Frontal cortex (tissue), 3 donors: ENCODE measurements at regions not wholly inside any gene's neighbourhood (a gene's known extent, or its start where the extent isn't known, plus 50 kb on each side); places are given as distances from the start of the nearest gene placed in this dataset.
"Not testable (repeated sequence)": the region's sequence is repeated elsewhere in the genome, so short reads cannot be mapped to it uniquely, and the experiment has no call there.

Experiments used
- DNase-seq, 2 donors: peaks; one replicate each; pipeline ENCODE4 v3.0.0; 2012; ENCODE audit warnings: low spot score in 2 of 2
- FAIRE-seq: peaks from 2 replicates; lab custom pipeline; 2012; peaks lifted over from hg19 to GRCh38; lab: Jason Lieb, UNC
- donor health status: control.
- donor health status: control.
- donor health status: control.

GRCh38 chr13:69168436-69168835 lies 939.2 kb upstream of the ATXN8OS start:
- DNase-seq (no peak), FAIRE-seq (no peak)

- DNase-seq (no peak), FAIRE-seq (no peak)
Observed at GRCh38 chr13:69155136-69155535, 952.5 kb upstream of the ATXN8OS start.

- FAIRE-seq, result no peak
- no peak for DNase-seq
Observed at GRCh38 chr13:69142101-69142500, 965.5 kb upstream of the ATXN8OS start.

DNA sequence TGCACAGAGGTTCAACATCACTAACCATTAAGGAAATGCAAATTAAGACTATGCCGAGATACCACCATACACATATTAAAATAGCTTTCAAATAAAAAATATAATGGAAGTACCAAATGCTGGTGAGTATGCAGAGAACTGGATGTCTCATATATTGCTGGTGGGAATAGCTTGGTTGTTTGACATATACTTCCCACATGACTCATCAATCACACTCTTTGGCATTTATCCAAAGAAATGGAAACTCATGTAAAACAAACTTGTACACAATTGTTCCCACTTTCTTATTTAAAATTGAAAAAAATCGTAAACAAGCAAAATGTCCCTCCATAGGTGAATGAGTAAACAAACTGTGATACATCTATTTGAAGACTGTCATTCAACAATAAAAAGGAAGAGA lies 982.6 kb upstream of the ATXN8OS start:
- DNase-seq (no peak), FAIRE-seq (no peak)

DNA sequence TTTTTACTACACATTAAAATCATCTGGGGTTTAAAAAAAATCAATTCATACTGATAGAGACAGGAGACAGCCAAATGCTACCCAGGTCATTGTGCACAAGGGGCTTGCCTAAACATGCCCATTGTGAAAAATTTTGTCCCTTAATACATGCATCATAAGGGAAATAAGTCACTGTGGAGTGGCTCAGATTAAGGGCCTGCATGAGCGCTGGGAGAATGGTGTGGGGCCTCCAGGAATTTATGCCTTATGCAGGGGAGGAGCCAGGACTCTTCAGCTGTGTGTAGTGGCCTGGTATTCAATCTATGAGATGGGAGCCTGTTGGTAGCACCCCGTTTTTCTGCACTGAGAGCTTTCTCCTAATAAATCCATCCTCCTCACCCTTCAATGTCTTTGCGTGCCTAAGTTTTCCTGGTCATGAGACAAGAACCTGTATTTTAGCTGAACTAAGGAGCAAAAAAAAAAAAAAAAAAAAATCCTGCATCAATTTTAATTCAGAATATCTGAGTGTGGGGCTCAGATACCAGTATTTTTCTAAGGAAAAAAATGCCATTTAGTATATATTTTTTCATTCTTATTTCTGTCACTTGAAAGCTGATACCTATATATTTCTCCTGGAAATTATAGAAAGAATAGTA lies 997.6 kb upstream of the ATXN8OS start:
- FAIRE-seq, result no peak

DNA sequence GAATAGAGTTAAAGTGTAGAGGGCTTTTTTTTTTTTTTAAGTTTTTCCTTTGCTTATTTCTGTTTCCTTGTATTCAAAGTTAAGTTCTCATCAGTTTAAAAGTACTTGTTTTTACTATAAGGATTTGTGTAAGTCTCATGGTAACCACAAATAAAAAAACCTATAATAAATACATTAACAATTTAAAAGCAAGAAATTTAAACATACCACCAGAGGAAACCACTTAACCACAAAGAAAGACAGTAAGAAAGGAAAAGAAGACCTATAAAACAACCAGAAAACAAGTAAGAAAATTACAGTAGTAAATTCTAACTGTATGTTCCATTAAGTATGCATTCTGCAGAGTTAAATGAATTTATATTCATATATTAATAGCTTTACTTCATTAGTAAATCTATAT lies 999.1 kb upstream of the ATXN8OS start:
- DNase-seq (no peak), FAIRE-seq (no peak)

More for the DNA sequence above, 997.6 kb upstream of the ATXN8OS start:
- DNase-seq, result no peak

DNA sequence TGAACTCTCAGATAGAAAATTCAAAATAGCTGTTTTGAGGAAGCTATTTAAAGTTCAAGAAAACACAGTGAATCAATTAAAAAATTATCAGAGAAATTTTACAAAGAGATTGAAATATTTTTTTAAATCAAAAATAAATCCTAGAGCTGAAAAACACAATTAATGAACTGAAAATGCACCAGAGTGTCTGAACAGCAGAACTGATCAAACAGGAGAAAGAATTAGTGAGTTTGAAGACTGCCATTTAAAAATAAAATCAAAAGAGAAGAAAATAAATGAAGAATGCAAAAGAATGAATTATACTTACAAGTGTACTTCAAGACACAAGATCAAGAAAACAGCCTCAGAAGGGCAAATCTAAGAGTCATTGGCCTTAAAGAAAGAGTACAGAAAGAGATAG lies 1000.2 kb upstream of the ATXN8OS start:
- DNase-seq (no peak), FAIRE-seq (no peak)

- FAIRE-seq (no peak), DNase-seq (no peak)
Observed at GRCh38 chr13:69101841-69102240, 1005.8 kb upstream of the ATXN8OS start.

DNA sequence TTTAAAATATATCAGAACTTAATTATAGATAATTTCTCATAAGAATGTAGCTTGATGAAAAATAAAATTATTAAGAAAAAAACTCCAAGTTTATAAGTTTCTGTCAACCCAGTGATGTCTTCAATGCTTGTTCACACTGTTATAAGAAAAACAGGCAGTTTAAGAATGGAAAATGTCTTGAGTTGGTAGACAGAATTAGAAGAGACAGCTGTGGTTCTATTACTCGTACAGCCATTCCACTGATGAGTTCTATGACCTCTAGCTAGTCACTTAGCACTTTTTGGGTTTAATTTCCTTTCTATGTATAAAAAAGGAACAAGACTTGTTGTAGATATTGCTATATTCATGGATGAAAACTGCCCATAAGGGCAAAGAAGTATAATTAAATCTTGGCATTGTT lies 1013.1 kb upstream of the ATXN8OS start:
- no peak for FAIRE-seq

DNA sequence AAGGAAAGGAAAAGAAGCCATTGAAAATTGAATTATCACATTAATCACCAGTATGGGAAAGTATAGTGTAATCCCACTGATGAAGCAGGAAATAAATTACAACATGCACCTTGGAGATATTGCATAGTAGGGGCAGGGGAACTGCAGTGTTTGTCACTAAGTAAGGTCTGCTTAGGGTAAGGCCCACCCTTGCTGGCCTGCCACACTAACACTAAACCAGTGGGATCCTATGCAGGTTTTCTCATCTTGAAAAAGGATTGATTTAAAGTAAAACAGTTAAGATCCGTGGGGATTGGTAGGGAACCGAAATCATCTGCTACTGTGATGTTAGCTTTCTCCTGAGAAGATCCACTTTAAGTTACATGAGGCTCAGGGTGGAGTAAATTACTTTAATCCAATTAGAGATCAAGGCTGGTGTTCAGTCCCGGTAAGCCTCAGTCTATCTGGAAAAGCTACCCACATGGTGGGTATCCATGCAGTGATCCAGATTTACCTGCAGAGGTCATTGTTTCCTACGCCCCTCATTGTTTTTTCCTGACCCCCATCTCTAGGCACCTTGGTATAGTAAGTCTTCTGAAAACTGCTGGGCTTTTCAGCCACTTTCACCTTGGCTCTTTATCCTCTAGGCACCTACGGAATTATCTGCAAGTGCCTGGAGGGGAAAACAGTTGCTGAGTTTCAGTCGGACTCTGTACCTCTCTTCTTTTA lies 1014.9 kb upstream of the ATXN8OS start:
- DNase-seq, result no peak
- FAIRE-seq, result no peak

More for the DNA sequence above, 1013.1 kb upstream of the ATXN8OS start:
- no peak for DNase-seq

DNA sequence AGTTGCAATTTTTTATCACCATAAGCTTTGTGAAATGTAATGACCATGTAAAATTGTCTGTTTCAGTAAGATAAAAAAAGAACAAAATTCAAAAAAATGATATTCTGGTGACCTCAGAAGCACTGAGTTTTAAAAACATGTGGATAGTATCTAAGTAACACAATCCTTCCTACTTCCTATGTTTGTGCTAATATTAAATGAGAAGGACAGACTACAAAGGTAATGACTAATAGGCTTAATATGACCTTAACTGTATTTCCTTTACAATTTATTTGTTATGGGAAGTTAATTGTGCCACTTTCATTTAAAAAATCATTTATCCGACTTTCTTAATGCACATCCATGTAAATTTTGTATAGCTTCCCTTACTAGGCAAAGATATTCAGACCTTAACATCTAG lies 1030.4 kb upstream of the ATXN8OS start:
- DNase-seq (no peak), FAIRE-seq (no peak)

GRCh38 chr13:69069554-69070133 lies 1038.0 kb upstream of the ATXN8OS start:
- FAIRE-seq (no peak), DNase-seq (no peak)

GRCh38 chr13:69050696-69051095 lies 1056.9 kb upstream of the ATXN8OS start:
- FAIRE-seq, result no peak
- no peak for DNase-seq

DNA sequence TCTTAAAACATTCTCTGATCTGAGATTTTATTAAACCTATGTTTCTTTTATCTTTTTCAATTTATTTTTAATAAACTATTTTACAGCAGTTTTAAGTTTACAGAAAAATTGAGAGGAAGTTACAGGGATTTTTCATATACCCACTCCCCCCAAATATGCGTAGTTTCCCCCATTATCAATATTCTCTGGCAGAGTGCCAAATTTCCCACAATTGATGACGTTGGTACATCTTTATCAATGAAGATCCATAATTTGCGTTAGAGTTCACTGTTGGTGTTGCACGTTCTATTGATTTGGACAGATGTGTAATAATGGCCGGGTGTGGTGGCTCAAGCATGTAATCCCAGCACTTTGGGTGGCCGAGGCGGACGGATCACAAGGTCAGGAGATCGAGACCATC lies 1063.0 kb upstream of the ATXN8OS start:
- DNase-seq (no peak), FAIRE-seq (no peak)

DNA sequence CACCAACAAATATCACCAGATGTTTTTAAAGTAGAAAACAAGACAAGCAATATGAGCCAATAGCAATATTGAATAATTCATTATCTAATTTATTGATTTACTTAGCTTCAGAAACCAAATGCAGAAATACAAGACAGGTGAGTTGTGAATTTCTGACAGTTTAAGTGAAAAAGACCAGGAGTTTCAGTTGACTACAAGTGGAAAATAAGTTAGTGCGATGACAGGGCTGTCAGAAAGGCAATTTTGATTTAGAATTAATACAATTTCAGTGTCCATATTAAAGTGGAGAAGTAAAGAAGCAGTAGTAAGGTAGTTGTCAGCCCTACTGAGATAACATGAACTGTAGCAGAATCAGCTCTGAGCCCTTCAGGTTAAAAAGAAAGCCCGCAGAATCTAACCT lies 1066.7 kb upstream of the ATXN8OS start:
- DNase-seq (no peak), FAIRE-seq (no peak)

DNA sequence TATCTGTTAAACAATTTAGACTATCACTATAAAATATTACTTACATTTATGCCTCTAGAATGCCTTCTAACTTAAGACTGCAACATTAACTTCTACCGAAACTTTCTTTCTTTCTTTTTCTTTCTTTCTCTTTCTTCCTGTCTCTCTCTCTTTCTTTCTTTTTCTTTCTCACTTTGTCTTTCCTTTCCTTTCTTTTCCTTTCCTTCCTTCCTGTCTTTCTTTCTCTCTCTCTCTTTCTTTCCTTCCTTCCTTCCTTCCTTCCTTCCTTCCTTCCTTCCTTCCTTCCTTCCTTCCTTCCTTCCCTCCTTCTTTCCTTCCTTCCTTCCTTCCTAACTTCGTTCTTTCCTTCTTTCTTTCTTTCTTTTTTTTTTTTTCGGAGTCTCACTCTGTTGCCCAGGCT lies 1071.9 kb upstream of the ATXN8OS start:
- FAIRE-seq, result no peak

DNA sequence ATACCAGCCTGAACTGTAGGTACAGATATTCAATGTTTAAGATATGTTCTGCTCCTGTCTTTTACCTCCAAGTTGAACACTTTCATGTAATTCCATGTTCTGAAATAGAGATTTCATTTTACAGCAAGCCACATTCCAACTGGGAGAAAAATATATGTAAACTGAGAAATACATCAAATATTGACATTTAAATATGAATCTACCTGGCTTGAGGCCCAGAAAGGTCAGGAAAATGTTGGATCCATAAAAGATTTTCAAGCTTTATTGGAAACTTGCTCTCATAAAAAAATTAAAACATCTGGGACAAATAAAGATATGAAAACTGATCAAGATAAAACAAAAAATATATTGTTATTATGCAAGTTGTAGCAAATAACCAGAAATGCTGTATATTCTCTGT lies 1078.7 kb upstream of the ATXN8OS start:
- DNase-seq, result no peak
- FAIRE-seq, result no peak

More for the DNA sequence above, 1071.9 kb upstream of the ATXN8OS start:
- DNase-seq, result no peak

DNA sequence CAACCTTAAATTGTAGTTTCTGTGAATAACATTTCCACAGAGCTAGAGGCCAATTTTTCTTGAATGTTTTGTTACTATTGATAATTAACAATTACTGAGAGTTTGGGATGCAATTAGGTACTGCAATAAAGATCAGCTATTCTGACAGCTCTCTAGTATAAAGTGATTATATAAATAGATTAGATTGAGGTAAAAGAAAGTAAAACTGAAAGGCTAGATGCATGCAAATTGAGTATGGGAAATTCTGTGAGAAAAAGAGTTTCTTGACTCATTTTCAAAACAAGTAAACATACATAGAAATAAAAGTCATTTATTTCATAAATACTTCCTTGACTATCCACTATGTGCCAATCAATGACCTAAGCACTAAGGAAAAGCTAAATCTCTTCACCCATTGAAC lies 1087.5 kb upstream of the ATXN8OS start:
- DNase-seq, result no peak
- no peak for FAIRE-seq

DNA sequence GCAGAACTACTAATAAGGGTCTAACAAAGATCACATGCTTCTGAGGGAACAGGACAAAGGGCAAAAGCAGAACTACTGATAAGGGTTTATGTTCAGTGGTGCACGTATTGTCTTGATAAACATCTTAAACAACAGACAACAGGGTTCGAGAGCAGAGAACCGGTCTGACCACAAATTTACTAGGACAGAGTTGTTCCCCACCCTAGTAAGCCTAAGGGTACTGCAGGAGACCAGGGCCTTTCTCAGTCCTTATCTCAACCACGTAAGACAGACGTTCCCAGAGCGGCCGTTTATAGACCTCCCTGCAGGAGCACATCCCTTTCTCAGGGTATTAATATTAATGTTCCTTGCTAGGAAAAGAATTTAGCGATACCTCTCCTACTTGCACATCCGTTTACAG lies 1089.5 kb upstream of the ATXN8OS start:
- DNase-seq, FAIRE-seq: not testable (repeated sequence)

DNA sequence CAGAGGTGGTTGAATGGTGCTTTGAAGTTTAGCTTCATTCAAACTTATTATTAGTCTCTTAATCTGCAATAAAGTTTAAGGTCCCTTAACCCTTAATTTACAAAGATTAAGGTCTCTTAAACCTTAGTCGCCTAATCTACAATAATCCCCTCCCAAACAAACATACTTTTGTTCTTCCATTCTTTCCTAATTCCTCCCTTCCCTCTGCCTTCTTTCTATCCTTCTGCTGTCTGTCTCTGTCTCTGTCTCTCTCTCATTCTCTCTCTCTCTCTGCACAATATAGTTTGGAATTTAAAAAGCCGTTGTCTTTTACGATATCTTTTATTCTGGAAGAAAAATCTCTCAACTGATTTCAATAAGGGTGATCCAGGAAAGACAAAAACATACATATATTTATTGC lies 1096.8 kb upstream of the ATXN8OS start:
- no peak for FAIRE-seq
- no peak for DNase-seq

DNA sequence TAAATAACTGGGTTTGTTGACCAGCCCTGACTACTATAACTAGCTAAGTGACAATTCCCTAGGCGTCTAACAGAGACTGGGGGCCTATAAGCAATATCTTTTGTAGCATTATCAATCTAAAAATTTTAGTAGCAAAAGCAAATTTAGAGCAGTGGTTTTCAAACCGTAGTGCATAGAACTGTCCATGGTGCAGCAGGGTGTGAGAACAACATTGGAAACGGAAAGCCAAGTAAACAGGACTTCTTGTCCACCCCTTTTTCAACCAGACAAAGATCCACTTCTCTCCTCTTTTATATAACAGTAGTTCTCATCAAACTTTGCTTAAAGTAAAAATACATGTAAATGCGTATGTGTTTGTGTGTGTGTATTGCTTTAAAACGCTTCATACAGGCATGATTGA lies 1099.1 kb upstream of the ATXN8OS start:
- FAIRE-seq, result no peak

More for the DNA sequence above, 1099.1 kb upstream of the ATXN8OS start:
- no peak for DNase-seq
